ENCODE measurements at regions not wholly inside any gene's neighbourhood (a gene's known extent, or its start where the extent isn't known, plus 50 kb on each side); places are given as distances from the start of the nearest gene placed in this dataset.
A peak's percentile ranks its signal among the peaks of the same experiment; 100 is the strongest.

GRCh38 chr10:128499956-128500355 lies 373.7 kb upstream of the MKI67 start:
- peak; percentile 6 for DNase-seq

GRCh38 chr10:128500642-128501041 lies 374.4 kb upstream of the MKI67 start:
- DNase-seq = no peak

GRCh38 chr10:128505346-128505745 lies 379.1 kb upstream of the MKI67 start:
- DNase-seq = no peak

- DNase-seq = no peak
Measured at GRCh38 chr10:128506423-128506822, 380.2 kb upstream of the MKI67 start.

GRCh38 chr10:128507066-128507465 lies 380.8 kb upstream of the MKI67 start:
- no peak for DNase-seq

GRCh38 chr10:128511284-128511683 lies 385.1 kb upstream of the MKI67 start:
- DNase-seq = no peak

- DNase-seq = no peak
Measured at GRCh38 chr10:128512767-128513166, 386.5 kb upstream of the MKI67 start.

- no peak for DNase-seq
Measured at GRCh38 chr10:128514536-128514935, 388.3 kb upstream of the MKI67 start.

- DNase-seq = no peak
Measured at GRCh38 chr10:128516180-128516579, 390.0 kb upstream of the MKI67 start.

- DNase-seq = no peak
Measured at GRCh38 chr10:128517167-128517566, 390.9 kb upstream of the MKI67 start.

GRCh38 chr10:128518000-128518399 lies 391.8 kb upstream of the MKI67 start:
- DNase-seq = no peak

GRCh38 chr10:128519581-128519980 lies 393.4 kb upstream of the MKI67 start:
- no peak for DNase-seq

GRCh38 chr10:128520211-128520815 lies 394.1 kb upstream of the MKI67 start:
- DNase-seq = no peak

- DNase-seq = no peak
Measured at GRCh38 chr10:128522551-128523308, 396.5 kb upstream of the MKI67 start.

GRCh38 chr10:128525444-128525843 lies 399.2 kb upstream of the MKI67 start:
- no peak for DNase-seq

- no peak for DNase-seq
Measured at GRCh38 chr10:128525936-128526335, 399.7 kb upstream of the MKI67 start.

- DNase-seq = peak; percentile 93
Measured at GRCh38 chr10:128526791-128527375, 400.7 kb upstream of the MKI67 start.

GRCh38 chr10:128527711-128528110 lies 401.5 kb upstream of the MKI67 start:
- DNase-seq = peak; percentile 71

- DNase-seq = no peak
Measured at GRCh38 chr10:128528167-128528566, 401.9 kb upstream of the MKI67 start.

GRCh38 chr10:128528781-128529180 lies 402.6 kb upstream of the MKI67 start:
- no peak for DNase-seq

- no peak for DNase-seq
Measured at GRCh38 chr10:128529225-128529624, 403.0 kb upstream of the MKI67 start.

- DNase-seq = peak; percentile 37
Measured at GRCh38 chr10:128530301-128530700, 404.1 kb upstream of the MKI67 start.

GRCh38 chr10:128530946-128531345 lies 404.7 kb upstream of the MKI67 start:
- no peak for DNase-seq

GRCh38 chr10:128534686-128535085 lies 408.5 kb upstream of the MKI67 start:
- DNase-seq = no peak
